NCI-H2081 treated with DMSO at 0.1 percent for 48 hours (cell line): ENCODE measurements at regions not wholly inside any gene's neighbourhood (a gene's known extent, or its start where the extent isn't known, plus 50 kb on each side); places are given as distances from the start of the nearest gene placed in this dataset.
"Not testable (repeated sequence)": the region's sequence is repeated elsewhere in the genome, so short reads cannot be mapped to it uniquely, and the experiment has no call there.

ENCODE experiments used
- DNase-seq: peaks from one replicate; lab custom pipeline; 2025; lab: John Stamatoyannopoulos, UW

- DNase-seq = no peak
These were observed 838.2 kb upstream of the B3GALT2 start for GRCh38 chr1:194024659-194025058.

- DNase-seq = no peak
These were observed 827.6 kb upstream of the B3GALT2 start for GRCh38 chr1:194014014-194014413.

- no peak for DNase-seq
These were observed 827.1 kb upstream of the B3GALT2 start for GRCh38 chr1:194013561-194013960.

- no peak for DNase-seq
These were observed 817.7 kb upstream of the B3GALT2 start for GRCh38 chr1:194004146-194004545.

GRCh38 chr1:194001726-194002350 lies 815.4 kb upstream of the B3GALT2 start:
- DNase-seq = not testable (repeated sequence)

GRCh38 chr1:193988885-193989284 lies 802.5 kb upstream of the B3GALT2 start:
- DNase-seq = no peak

GRCh38 chr1:193979219-193979618 lies 792.8 kb upstream of the B3GALT2 start:
- DNase-seq = no peak

- DNase-seq = no peak
These were observed 787.9 kb upstream of the B3GALT2 start for GRCh38 chr1:193974286-193974798.

GRCh38 chr1:193973428-193973827 lies 787.0 kb upstream of the B3GALT2 start:
- no peak for DNase-seq

GRCh38 chr1:193971595-193971994 lies 785.2 kb upstream of the B3GALT2 start:
- DNase-seq = no peak

GRCh38 chr1:193960499-193960898 lies 774.1 kb upstream of the B3GALT2 start:
- DNase-seq = no peak

- no peak for DNase-seq
These were observed 773.6 kb upstream of the B3GALT2 start for GRCh38 chr1:193960040-193960439.

GRCh38 chr1:193957556-193958095 lies 771.2 kb upstream of the B3GALT2 start:
- DNase-seq = no peak

- DNase-seq = no peak
These were observed 766.5 kb upstream of the B3GALT2 start for GRCh38 chr1:193952778-193953374.

GRCh38 chr1:193951984-193952383 lies 765.6 kb upstream of the B3GALT2 start:
- no peak for DNase-seq

GRCh38 chr1:193944454-193944853 lies 758.0 kb upstream of the B3GALT2 start:
- no peak for DNase-seq

- DNase-seq = no peak
These were observed 753.8 kb upstream of the B3GALT2 start for GRCh38 chr1:193940176-193940575.

GRCh38 chr1:193939585-193939984 lies 753.2 kb upstream of the B3GALT2 start:
- no peak for DNase-seq

- DNase-seq = no peak
These were observed 750.9 kb upstream of the B3GALT2 start for GRCh38 chr1:193937308-193937707.

GRCh38 chr1:193932979-193933378 lies 746.6 kb upstream of the B3GALT2 start:
- DNase-seq = no peak

- no peak for DNase-seq
These were observed 744.9 kb upstream of the B3GALT2 start for GRCh38 chr1:193931356-193931755.

GRCh38 chr1:193929374-193930033 lies 743.1 kb upstream of the B3GALT2 start:
- no peak for DNase-seq

- DNase-seq = no peak
These were observed 741.1 kb upstream of the B3GALT2 start for GRCh38 chr1:193927550-193927949.
